Astrocyte (in vitro differentiated cells and primary cell): ENCODE measurements at regions not wholly inside any gene's neighbourhood (a gene's known extent, or its start where the extent isn't known, plus 50 kb on each side); places are given as distances from the start of the nearest gene placed in this dataset.

Experiments used
- CTCF ChIP-seq: IDR thresholded peaks from 2 replicates; pipeline ENCODE4 v1.5.1; 2011; ENCODE audit warnings: low read depth, mild to moderate bottlenecking, inconsistent platforms, low read length, moderate library complexity; ENCODE audit not compliant: insufficient read depth
- EZH2 ChIP-seq: IDR thresholded peaks from 2 replicates; pipeline ENCODE4 v1.6.1; 2012; ENCODE audit warnings: mild to moderate bottlenecking, low read length, inconsistent platforms; ENCODE audit not compliant: insufficient read depth

DNA sequence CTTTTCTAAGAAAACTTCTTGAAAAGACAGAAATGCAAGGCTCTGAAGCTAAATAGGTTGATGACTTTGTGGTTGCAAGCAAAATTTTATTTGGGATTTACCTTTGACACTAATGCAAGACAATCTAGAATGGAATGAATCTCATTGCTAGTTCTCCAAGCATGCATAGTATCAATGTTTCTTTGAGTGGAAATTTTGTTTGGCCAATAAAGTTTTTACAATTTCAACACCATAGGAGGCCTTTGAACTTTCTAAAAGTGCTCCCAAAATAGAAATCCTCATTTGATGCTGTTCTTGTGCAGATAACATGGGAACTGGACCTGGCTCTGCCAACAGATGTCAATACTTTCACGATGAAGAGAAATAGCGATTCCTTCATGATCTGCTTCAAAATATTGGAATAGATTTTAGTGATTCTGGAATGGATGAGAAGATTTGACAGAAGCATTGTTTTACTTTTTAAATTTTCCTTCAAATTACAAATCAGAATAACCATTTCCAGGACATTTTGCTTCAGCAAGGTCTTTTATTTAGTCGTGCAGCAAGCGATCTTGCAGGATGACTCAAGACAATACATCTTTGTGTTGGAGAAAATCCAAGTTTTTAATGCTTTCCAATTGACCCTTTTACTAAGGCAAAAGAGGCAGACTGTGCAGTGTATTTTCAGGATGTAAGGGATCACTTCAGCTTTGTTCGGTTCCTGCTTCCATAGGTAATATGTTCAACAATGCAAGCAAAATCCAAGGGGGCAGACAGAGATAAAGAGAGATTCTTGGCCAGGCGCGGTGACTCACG, 51.7 kb upstream of the OTUD4 start:
- no peak for TF ChIP-seq CTCF
- no peak for TF ChIP-seq EZH2
